ENCODE measurements at regions not wholly inside any gene's neighbourhood (a gene's known extent, or its start where the extent isn't known, plus 50 kb on each side); places are given as distances from the start of the nearest gene placed in this dataset.

GRCh38 chr10:28186461-28186860 is 116.4 kb downstream of the MPP7 start:
- DNase-seq = no peak
- intact Hi-C loops (cut with DNase I) = no loop called here
- TF ChIP-seq CTCF (IDR thresholded peaks at IDR 0.05) (no peak), POLR2A (IDR thresholded peaks at IDR 0.05) (no peak)
- 66 to 92% (median 90%) methylated on average over 4 of the region's 4 CpGs for WGBS, 4 donors
- Histone ChIP-seq H3K4me3 (no peak overlapping the region), H3K9me3 (no peaks in the 10 kb centered on the region), H3K36me3 (no peaks in the 10 kb centered on the region), H3K27me3 (no peaks in the 10 kb centered on the region), H3K27ac (no peak overlapping the region), H3K4me1 (peaks cover 0 to 4% (median 0%) of the 10 kb centered on the region in 12 donors)
- no peak for ATAC-seq

GRCh38 chr10:28184810-28185209 is 118.1 kb downstream of the MPP7 start:
- TF ChIP-seq CTCF (IDR thresholded peaks at IDR 0.05) (no peak), POLR2A (IDR thresholded peaks at IDR 0.05) (no peak)
- Histone ChIP-seq H3K9me3 (no peaks in the 10 kb centered on the region), H3K4me3 (no peak overlapping the region), H3K27ac (no peak overlapping the region), H3K27me3 (no peaks in the 10 kb centered on the region), H3K4me1 (peaks cover 0 to 4% (median 0%) of the 10 kb centered on the region in 12 donors), H3K36me3 (no peaks in the 10 kb centered on the region)
- DNase-seq (no peak), ATAC-seq (no peak)
- intact Hi-C loops (cut with DNase I) = loop anchor here in 1 of 10 donors (5.0 kb wide), 1 partner anchor 443 kb away; no protein-coding TSS in a partner anchor
- 95 to 98% (median 96%) methylated on average over 1 of the region's 1 CpG for WGBS, 4 donors

GRCh38 chr10:28181478-28182096 is 121.3 kb downstream of the MPP7 start:
- DNase-seq (no peak), ATAC-seq (peak in 1 of 4 donors; percentile 34)
- no peak for TF ChIP-seq CTCF (IDR thresholded peaks at IDR 0.05)
- no peak for TF ChIP-seq POLR2A (IDR thresholded peaks at IDR 0.05)
- Histone ChIP-seq H3K4me1 (peaks cover 0 to 16% (median 7%) of the 10 kb centered on the region in 12 donors), H3K4me3 (no peak overlapping the region), H3K36me3 (no peaks in the 10 kb centered on the region), H3K9me3 (no peaks in the 10 kb centered on the region), H3K27me3 (no peaks in the 10 kb centered on the region), H3K27ac (no peak overlapping the region)
- intact Hi-C loops (cut with DNase I) = loop anchor here in 1 of 10 donors (5.0 kb wide), 1 partner anchor 439 kb away; no protein-coding TSS in a partner anchor
- WGBS, 4 donors = 46 to 65% (median 60%) methylated on average over 7 of the region's 7 CpGs

- Histone ChIP-seq H3K27ac (no peak overlapping the region), H3K4me3 (no peak overlapping the region), H3K36me3 (no peaks in the 10 kb centered on the region), H3K9me3 (no peaks in the 10 kb centered on the region), H3K27me3 (no peaks in the 10 kb centered on the region), H3K4me1 (peaks cover 0 to 16% (median 7%) of the 10 kb centered on the region in 12 donors)
- intact Hi-C loops (cut with DNase I) = loop anchor here in 1 of 10 donors (5.0 kb wide), 1 partner anchor 438 kb away; no protein-coding TSS in a partner anchor
- ATAC-seq = no peak
- TF ChIP-seq POLR2A (IDR thresholded peaks at IDR 0.05) (no peak), CTCF (IDR thresholded peaks at IDR 0.05) (no peak)
- WGBS, 4 donors = 60 to 72% (median 65%) methylated on average over 4 of the region's 4 CpGs
- DNase-seq = no peak
These were observed 122.2 kb downstream of the MPP7 start for GRCh38 chr10:28180654-28181053.

Data from heart left ventricle (tissue), 16 donors.